ENCODE measurements at regions not wholly inside any gene's neighbourhood (a gene's known extent, or its start where the extent isn't known, plus 50 kb on each side); places are given as distances from the start of the nearest gene placed in this dataset.

DNA sequence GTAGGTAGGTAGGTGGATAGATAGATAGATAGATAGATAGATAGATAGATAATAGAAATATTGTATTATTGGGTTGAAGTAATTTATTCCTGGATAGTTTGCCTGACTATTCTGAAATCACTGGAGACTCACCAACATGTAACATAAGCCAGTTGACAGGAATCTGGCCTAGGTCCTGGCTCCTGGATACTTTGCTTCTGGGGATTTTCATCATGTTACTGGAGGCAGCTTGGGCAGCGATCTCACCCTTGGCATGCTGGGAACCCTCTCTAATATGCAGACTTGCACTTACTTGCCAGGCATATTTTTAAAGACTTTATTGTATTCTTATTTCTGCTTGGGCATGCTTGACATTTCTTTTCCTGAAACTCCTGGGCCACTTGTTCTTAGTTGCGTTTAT is 709.1 kb upstream of the FZD8 start:
- DNase-seq, result no peak

- DNase-seq, result no peak
These were observed 707.5 kb upstream of the FZD8 start for GRCh38 chr10:36349445-36350078.

GRCh38 chr10:36345807-36346206 is 703.7 kb upstream of the FZD8 start:
- no peak for DNase-seq

- no peak for DNase-seq
These were observed 703.1 kb upstream of the FZD8 start for GRCh38 chr10:36345175-36345533.

- DNase-seq, result no peak
These were observed 702.4 kb upstream of the FZD8 start for GRCh38 chr10:36344240-36345174.

- no peak for DNase-seq
These were observed 700.7 kb upstream of the FZD8 start for GRCh38 chr10:36342781-36343180.

GRCh38 chr10:36341471-36341870 is 699.4 kb upstream of the FZD8 start:
- no peak for DNase-seq

DNA sequence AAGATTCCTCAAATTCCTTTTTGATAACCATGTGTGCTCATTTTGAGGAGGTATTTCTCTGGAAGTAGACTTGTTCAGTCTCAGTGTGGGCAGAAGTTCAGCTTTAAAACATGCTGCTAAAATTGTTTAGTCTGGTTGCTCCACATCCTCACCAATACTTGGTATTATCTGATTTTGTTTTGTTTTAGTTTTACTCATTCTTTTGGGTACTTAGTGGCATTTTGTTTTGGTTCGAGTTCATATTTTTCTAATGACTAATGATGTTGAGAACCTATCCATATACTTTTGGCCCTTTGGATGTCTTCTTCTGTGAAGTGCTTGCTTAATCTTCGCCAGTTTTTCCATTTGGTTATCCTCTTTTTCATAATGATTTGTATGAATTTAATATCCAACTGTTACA is 694.2 kb upstream of the FZD8 start:
- no peak for DNase-seq

DNA sequence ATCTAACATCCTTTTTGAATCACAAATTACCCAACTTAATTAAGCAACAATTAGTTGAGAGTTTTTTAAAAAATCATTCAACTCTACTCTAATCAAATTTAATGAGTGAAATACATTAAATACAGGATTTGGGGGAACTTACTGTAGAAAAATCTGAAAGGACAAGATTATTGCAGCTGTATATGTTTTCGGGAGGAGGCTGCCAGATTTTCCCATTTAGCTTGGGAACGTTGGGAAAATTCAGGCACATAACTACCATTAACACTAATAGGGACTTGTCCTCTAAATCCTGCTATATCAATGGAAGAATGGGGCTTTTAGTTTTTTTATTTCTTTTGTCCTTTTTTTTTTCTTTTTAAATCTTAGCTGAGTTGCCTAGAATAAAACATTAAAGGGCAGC is 691.4 kb upstream of the FZD8 start:
- DNase-seq, result no peak

DNA sequence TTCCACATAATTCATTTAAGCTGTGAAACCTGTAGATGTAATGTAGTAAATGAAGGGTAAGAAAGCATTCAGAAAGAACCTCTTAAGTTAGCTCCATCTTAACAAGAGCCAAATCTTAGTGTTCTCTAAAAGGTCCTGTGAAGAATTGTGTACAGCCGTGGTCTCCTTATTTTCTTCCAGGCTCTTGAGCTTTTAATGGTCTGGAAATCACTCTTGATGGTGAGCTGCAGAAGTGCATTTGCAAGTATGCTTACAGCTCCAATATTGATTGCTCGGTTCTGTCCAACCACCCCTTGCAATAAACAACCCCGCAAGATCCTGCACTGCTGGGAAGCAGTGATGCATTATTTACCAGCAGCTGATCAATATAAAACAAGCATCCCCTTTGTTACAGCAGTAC is 690.8 kb upstream of the FZD8 start:
- DNase-seq, result no peak

- no peak for DNase-seq
These were observed 689.0 kb upstream of the FZD8 start for GRCh38 chr10:36331121-36331520.

GRCh38 chr10:36325815-36326214 is 683.7 kb upstream of the FZD8 start:
- no peak for DNase-seq

- no peak for DNase-seq
These were observed 682.7 kb upstream of the FZD8 start for GRCh38 chr10:36324831-36325230.

GRCh38 chr10:36313142-36313541 is 671.0 kb upstream of the FZD8 start:
- no peak for DNase-seq

DNA sequence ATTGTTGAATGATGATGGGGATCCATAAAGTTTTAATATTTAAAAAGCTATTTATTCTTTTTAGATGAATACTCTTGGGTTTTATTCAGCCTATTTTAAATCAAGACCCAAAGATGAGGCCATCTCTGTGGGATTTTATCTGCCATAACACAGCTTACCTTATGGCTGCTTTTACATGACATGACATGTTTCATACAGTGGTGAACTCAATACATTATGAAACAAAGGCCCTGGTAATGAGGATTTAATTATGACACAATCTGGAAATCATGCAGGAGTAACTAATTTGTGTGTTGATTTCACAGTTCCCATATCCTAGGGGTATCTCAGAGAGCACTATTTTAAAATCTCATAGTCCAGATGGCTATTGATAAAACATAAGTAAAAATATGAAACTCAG is 661.8 kb upstream of the FZD8 start:
- no peak for DNase-seq

GRCh38 chr10:36302086-36302485 is 660.0 kb upstream of the FZD8 start:
- no peak for DNase-seq

DNA sequence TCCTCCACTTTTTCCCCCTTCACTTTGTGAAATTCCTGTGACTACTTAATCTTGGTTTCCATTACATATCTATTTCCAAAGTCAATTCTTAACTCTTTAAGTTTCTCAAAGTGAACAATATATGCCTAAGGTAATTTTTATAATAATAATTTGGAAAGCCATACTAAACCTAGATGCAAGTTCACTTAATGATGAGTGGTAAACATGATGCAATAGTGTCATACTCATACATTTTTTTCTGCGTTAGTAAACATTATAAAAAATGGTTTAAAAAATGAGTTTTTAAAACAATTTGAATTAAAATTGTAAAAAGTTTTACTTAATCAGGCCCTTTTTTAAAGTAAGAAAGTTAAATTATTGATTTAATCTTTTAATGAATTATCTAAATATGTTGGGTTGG is 659.4 kb upstream of the FZD8 start:
- no peak for DNase-seq

DNA sequence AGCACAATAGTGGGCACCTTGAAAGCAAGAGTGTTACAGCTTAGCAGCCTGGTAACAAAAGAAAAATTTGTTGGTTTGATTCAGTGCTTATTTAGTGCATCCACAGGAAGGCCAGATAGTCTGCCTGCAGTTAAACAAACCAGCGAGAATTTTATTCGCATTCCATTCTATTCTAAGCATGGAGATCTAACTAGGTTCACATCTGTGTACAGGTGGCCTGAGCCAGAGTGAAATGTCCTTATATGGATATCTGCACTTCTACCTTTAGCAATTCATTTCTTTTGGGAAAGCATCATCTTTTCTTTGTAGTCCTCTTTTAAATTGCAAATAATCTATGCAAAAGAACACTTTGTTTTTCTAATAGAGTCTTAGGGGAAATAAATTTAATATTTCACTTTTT is 659.0 kb upstream of the FZD8 start:
- no peak for DNase-seq

DNA sequence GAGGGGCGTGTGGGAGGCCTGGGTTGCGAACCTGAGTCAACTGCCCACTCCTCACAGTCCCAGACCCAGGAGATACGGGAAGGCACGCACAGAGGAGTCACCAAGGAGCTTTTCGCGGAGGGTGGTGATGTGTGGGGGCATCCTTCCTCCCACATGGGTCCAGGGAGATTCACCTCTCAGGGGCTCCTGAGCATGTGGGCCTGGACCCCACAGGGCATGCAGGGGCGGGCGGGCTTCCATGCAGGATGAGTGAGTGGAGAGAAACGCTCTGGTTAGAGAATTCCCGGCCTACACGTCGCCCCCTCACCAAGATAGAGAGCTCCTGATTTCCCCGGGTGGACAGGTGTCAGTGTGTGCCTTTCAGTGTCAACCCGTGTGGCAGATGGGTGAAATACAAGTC is 641.7 kb upstream of the FZD8 start:
- no peak for DNase-seq

GRCh38 chr10:36281831-36282331 is 639.8 kb upstream of the FZD8 start:
- DNase-seq, result no peak

DNA sequence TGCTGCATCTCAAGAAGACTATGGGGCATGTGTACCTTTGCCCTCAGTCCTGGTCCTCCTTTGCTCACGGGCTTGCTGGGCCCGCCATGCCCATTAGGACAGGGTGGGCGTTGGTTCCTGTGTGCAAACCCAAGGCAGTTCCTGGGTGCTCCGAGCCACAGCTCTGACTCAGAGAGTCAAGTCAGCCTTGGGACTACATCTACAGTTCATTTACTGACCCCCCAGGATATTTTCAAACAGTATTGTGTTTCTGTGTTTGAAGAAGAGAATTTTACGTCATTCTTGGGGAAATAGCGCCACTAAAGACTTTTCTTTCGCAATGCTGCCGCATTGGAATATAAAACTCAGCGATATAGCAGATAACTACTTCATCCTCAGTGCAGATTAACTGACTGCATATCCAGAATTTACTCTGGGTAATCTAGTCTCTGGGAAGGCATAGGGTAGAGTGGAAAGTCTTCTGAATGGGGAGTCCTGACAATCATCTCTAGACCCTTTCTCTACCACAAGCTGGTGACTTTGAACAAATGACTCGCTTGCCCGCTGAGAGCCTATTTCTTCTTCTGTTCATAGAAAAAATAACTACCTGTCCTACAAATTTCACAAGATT is 638.9 kb upstream of the FZD8 start:
- DNase-seq, result no peak

DNA sequence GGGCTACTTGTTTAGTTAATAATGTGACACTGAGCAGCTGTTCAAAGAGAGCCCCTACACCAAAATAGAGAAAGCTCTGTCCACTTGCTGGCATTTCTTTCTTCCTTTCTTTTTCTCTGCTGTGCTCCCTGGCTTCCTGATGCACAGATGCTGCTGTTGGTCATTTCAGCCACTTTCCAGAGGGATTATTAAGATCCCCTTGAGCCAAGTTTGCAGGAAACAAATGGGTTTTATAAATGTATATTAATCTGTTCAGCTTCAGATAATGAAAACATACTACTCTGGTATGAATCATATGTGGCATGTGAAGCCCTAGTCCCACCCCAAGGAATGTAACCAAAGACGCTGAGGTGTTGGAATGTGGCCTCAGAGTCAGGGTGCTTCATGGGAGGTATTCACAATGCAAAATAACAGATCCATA is 638.2 kb upstream of the FZD8 start:
- DNase-seq, result no peak

- no peak for DNase-seq
These were observed 636.1 kb upstream of the FZD8 start for GRCh38 chr10:36278176-36278575.

DNA sequence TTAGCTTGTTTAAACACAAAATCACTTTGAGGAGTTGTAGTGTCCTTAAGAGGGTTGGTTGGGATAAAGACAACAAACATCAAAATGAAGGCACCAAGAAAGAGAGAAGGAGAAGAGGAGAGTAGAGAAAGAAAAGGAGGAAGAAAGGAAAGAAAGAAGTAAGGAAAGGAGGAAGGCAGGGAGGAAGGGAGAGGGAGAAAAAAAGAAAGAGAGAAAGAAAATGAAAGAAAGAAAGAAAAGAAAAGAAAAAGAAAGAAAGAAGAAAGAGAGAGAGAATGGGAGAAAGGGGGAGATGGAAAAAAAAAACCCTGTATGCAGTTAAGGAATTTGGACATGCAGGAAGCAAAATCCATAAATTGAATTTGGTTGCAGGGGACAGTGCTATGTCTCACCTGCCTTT is 635.4 kb upstream of the FZD8 start:
- no peak for DNase-seq
